DND-41 (cell line): ENCODE measurements at regions not wholly inside any gene's neighbourhood (a gene's known extent, or its start where the extent isn't known, plus 50 kb on each side); places are given as distances from the start of the nearest gene placed in this dataset.

Experiments
- ATAC-seq: fragments of 200-7000 bp; cut with Tn5 transposase; 3 replicates; pipeline ENCODE4 v1.9.1; 2021; ENCODE audit warnings: low read depth; ENCODE audit not compliant: insufficient read depth
- DNase-seq: peaks from one replicate; pipeline ENCODE4 v3.0.0-alpha.2; 2020
- H2AFZ ChIP-seq: 2 replicates; pipeline ENCODE4 v1.6.0; 2012; ENCODE audit warnings: low read depth, low read length
- H3K27ac ChIP-seq: 2 replicates; pipeline ENCODE4 v1.5.1; 2012; ENCODE audit warnings: low read length, inconsistent platforms
- H3K27me3 ChIP-seq: fragments of 200-600 bp; sonication (generic); 2 replicates; pipeline ENCODE4 v1.6.0; 2012; ENCODE audit warnings: low read length, mild to moderate bottlenecking, inconsistent platforms; ENCODE audit not compliant: insufficient read depth, poor library complexity
- H3K36me3 ChIP-seq: 2 replicates; pipeline ENCODE4 v1.5.1; 2012; ENCODE audit warnings: low read length, inconsistent platforms; ENCODE audit not compliant: insufficient read depth
- H3K4me1 ChIP-seq: 2 replicates; pipeline ENCODE4 v1.5.1; 2012; ENCODE audit warnings: mild to moderate bottlenecking, low read length; ENCODE audit not compliant: insufficient read depth
- H3K4me2 ChIP-seq: 2 replicates; pipeline ENCODE4 v1.6.0; 2012; ENCODE audit warnings: mild to moderate bottlenecking, moderate library complexity, low read length, inconsistent platforms; ENCODE audit not compliant: insufficient read depth
- H3K4me3 ChIP-seq, 2 experiments: fragments of 200-600 bp in 1 of 2; shearing (Covaris generic) in 1 of 2; 2 replicates each; pipeline ENCODE4 v1.5.1; 2012 to 2016; ENCODE audit warnings: inconsistent platforms in 2 of 2, low read length in 2 of 2, mild to moderate bottlenecking in 2 of 2, low read depth in 1 of 2, moderate library complexity in 1 of 2
- H3K79me2 ChIP-seq: 2 replicates; pipeline ENCODE4 v1.6.0; 2012; ENCODE audit warnings: low read length, inconsistent platforms; ENCODE audit not compliant: insufficient read depth
- H3K9ac ChIP-seq: 2 replicates; pipeline ENCODE4 v1.6.0; 2012; ENCODE audit warnings: low read depth, mild to moderate bottlenecking, inconsistent platforms, low read length, moderate library complexity
- H3K9me3 ChIP-seq: 2 replicates; pipeline ENCODE4 v1.5.1; 2012; ENCODE audit warnings: low read length, moderate library complexity, mild to moderate bottlenecking, inconsistent platforms; ENCODE audit not compliant: insufficient read depth, severe bottlenecking
- H4K20me1 ChIP-seq: 2 replicates; pipeline ENCODE4 v1.6.0; 2012; ENCODE audit warnings: low read length; ENCODE audit not compliant: insufficient read depth
- CTCF ChIP-seq: IDR thresholded peaks from 2 replicates; pipeline ENCODE4 v1.5.1; 2012; ENCODE audit warnings: borderline replicate concordance, low read length, moderate library complexity, mild to moderate bottlenecking; ENCODE audit not compliant: poor library complexity, severe bottlenecking; ENCODE audit errors: extremely low read depth
- EZH2 ChIP-seq: IDR thresholded peaks from 3 replicates; pipeline ENCODE4 v1.6.1; 2012; ENCODE audit warnings: borderline replicate concordance, low read depth, mild to moderate bottlenecking, moderate library complexity, low read length, inconsistent platforms; ENCODE audit not compliant: severe bottlenecking

GRCh38 chr11:115092516-115092915 is 411.7 kb downstream of the CADM1 start:
- no peak for TF ChIP-seq EZH2
- TF ChIP-seq CTCF: no peak
- Histone ChIP-seq H2AFZ (no peak overlapping the region), H3K27me3 (no peaks in the 10 kb centered on the region), H3K4me1 (no peaks in the 10 kb centered on the region), H3K27ac (no peak overlapping the region), H3K9ac (no peak overlapping the region), H4K20me1 (no peaks in the 10 kb centered on the region), H3K36me3 (no peaks in the 10 kb centered on the region), H3K4me3 (no peak overlapping the region), H3K4me2 (no peak overlapping the region), H3K79me2 (no peaks in the 10 kb centered on the region), H3K9me3 (no peaks in the 10 kb centered on the region)
- DNase-seq (no peak), ATAC-seq (no peak)

- Histone ChIP-seq H3K36me3 (no peaks in the 10 kb centered on the region), H3K9ac (no peak overlapping the region), H3K4me1 (no peaks in the 10 kb centered on the region), H3K4me3 (no peak overlapping the region), H3K27ac (no peak overlapping the region), H2AFZ (no peak overlapping the region), H3K9me3 (no peaks in the 10 kb centered on the region), H3K27me3 (no peaks in the 10 kb centered on the region), H3K4me2 (no peak overlapping the region), H3K79me2 (no peaks in the 10 kb centered on the region), H4K20me1 (no peaks in the 10 kb centered on the region)
- TF ChIP-seq CTCF: no peak
- no peak for TF ChIP-seq EZH2
- ATAC-seq (no peak), DNase-seq (no peak)
Observed at GRCh38 chr11:115097796-115098408, 406.3 kb downstream of the CADM1 start.

- Histone ChIP-seq H4K20me1 (no peaks in the 10 kb centered on the region), H3K27me3 (no peaks in the 10 kb centered on the region), H3K9ac (no peak overlapping the region), H3K36me3 (no peaks in the 10 kb centered on the region), H2AFZ (no peak overlapping the region), H3K4me3 (no peak overlapping the region), H3K79me2 (no peaks in the 10 kb centered on the region), H3K9me3 (no peaks in the 10 kb centered on the region), H3K27ac (no peak overlapping the region), H3K4me1 (no peaks in the 10 kb centered on the region), H3K4me2 (no peak overlapping the region)
- TF ChIP-seq CTCF: no peak
- no peak for TF ChIP-seq EZH2
- ATAC-seq (no peak), DNase-seq (no peak)
Observed at GRCh38 chr11:115100706-115101105, 403.5 kb downstream of the CADM1 start.
